ENCODE measurements at regions not wholly inside any gene's neighbourhood (a gene's known extent, or its start where the extent isn't known, plus 50 kb on each side); places are given as distances from the start of the nearest gene placed in this dataset.

DNA sequence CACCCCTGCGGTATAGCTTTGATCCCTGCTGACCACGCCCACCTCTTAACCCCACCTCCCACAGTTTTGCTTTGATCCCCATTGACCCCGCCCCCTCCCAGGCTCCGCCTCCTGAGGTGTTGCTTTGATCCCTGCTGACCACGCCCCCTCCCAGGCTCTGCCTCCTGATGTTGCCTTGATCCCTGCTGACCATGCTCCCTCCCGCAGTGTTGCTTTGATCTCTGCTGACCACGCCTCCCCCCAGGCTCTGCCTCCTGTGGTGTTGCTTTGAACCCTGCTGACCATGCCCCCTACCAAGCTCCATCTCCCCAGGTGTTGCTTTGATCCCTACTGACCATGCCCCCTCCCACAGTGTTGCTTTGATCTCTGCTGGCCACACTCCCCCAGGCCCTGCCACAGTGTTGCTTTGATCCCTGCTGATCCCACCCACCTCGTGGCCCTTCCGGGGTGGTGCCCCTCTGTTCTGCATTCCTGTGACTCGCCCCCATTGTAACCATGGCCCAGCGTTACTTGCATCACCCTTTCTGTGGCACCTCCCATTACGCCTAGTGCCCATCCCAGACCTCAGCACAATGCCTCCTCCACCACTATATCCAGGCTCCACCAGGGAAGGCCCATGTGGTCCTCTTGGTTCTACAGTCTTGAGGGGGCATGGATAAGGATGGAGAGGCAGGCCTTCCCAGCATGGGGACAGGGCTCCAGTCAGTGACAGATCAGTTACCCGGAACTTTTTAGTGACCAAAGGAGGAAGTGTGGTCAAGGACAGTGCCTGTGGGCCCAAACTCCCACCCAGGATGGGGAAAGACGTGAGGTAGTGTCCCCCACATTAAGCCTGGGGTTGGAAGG is 70.8 kb downstream of the ADRA2C start:
- TF ChIP-seq EZH2 (IDR thresholded peaks at IDR 0.05; ENCODE audit: borderline replicate concordance) = no peak
- no peak for TF ChIP-seq CTCF (IDR thresholded peaks at IDR 0.05; ENCODE audit: poor library complexity)
- no peak for TF ChIP-seq EZH2phosphoT487 (IDR thresholded peaks at IDR 0.05; ENCODE audit: low read depth, severe bottlenecking, unreplicated experiment)

All from hepatocyte (in vitro differentiated cells).